ENCODE measurements at regions not wholly inside any gene's neighbourhood (a gene's known extent, or its start where the extent isn't known, plus 50 kb on each side); places are given as distances from the start of the nearest gene placed in this dataset.
"Not testable (repeated sequence)": the region's sequence is repeated elsewhere in the genome, so short reads cannot be mapped to it uniquely, and the experiment has no call there.

GRCh38 chr13:78499802-78500201, 103.5 kb downstream of the POU4F1 start:
- Mint-ChIP-seq H3K36me3 (ENCODE audit: unreplicated experiment) (no peaks in the 10 kb centered on the region), H3K4me1 (ENCODE audit: unreplicated experiment) (no peaks in the 10 kb centered on the region), H3K27ac (ENCODE audit: unreplicated experiment) (no peak overlapping the region), H3K9me3 (ENCODE audit: unreplicated experiment) (peaks cover 5% of the 10 kb centered on the region), H3K27me3 (ENCODE audit: unreplicated experiment) (no peaks in the 10 kb centered on the region), H3K4me3 (ENCODE audit: unreplicated experiment) (no peak overlapping the region)
- TF ChIP-seq CTCF (IDR thresholded peaks at IDR 0.05) = no peak
- DNase-seq (ENCODE audit: extremely low spot score, unreplicated experiment) = no peak

DNA sequence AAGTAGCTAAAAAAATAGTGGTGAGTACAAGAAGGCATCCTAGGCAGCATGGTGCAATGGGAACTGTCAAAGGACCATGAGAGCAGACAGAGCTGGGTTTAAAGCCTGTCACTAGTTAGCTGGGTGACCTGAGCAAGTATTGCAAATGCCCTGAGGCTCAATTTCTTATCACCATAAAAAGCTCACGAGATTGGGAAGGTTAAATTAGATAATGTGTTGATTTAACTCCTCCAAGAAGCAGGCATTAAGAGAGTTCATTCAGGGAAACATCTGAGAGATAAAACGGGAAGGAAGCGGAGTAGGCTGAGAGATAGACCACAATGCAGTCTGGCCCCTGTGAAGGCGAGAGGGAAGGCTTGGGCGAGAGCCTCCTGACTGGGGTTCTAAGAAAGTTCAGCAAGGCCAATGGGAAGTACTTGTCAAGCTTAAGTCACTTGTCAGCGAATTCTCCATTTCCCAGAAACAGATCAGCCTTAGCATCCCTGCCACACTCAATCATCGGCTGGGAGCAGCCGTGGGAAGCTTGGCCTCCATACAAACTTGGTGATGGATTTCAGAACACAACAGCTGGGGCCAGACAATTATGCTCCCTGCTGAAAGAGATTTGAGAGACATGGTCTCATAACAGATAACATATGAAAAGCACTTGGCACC, 105.5 kb downstream of the POU4F1 start:
- no peak for TF ChIP-seq CTCF (IDR thresholded peaks at IDR 0.05)
- peaks cover 5% of the 10 kb centered on the region for H3K9me3 Mint-ChIP-seq (ENCODE audit: unreplicated experiment)
- no peaks in the 10 kb centered on the region for H3K27me3 Mint-ChIP-seq (ENCODE audit: unreplicated experiment)
- no peaks in the 10 kb centered on the region for H3K4me1 Mint-ChIP-seq (ENCODE audit: unreplicated experiment)
- no peak overlapping the region for H3K4me3 Mint-ChIP-seq (ENCODE audit: unreplicated experiment)
- H3K36me3 Mint-ChIP-seq (ENCODE audit: unreplicated experiment) = no peaks in the 10 kb centered on the region
- H3K27ac Mint-ChIP-seq (ENCODE audit: unreplicated experiment) = no peak overlapping the region
- no peak for DNase-seq (ENCODE audit: extremely low spot score, unreplicated experiment)

DNA sequence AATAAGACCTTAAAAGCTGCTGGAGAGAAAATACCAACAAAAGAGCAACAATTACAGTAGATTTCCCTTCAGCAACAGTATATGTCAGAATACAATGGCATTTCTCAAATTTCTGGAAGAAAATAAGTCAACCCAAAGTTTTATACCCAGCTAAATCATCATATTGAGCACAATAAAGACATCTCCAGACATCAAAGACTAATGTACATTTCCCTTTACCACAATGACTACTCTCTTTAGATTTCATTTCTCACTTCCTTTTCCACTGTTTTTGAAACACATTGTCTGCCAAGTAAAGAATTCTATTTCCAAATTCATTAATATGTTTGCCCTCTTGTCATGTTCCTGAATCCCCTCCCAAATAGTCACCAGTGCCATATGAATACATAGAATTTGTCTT, 111.4 kb downstream of the POU4F1 start:
- no peaks in the 10 kb centered on the region for H3K36me3 Mint-ChIP-seq (ENCODE audit: unreplicated experiment)
- no peak overlapping the region for H3K4me3 Mint-ChIP-seq (ENCODE audit: unreplicated experiment)
- H3K27me3 Mint-ChIP-seq (ENCODE audit: unreplicated experiment) = no peaks in the 10 kb centered on the region
- DNase-seq (ENCODE audit: extremely low spot score, unreplicated experiment) = no peak
- H3K9me3 Mint-ChIP-seq (ENCODE audit: unreplicated experiment) = peaks cover 12% of the 10 kb centered on the region
- no peak for TF ChIP-seq CTCF (IDR thresholded peaks at IDR 0.05)
- H3K27ac Mint-ChIP-seq (ENCODE audit: unreplicated experiment) = no peak overlapping the region
- H3K4me1 Mint-ChIP-seq (ENCODE audit: unreplicated experiment) = no peaks in the 10 kb centered on the region

- not testable (repeated sequence) for H3K4me1 Mint-ChIP-seq (ENCODE audit: unreplicated experiment); H3K27me3 Mint-ChIP-seq (ENCODE audit: unreplicated experiment); H3K4me3 Mint-ChIP-seq (ENCODE audit: unreplicated experiment); H3K27ac Mint-ChIP-seq (ENCODE audit: unreplicated experiment); DNase-seq (ENCODE audit: extremely low spot score, unreplicated experiment); H3K36me3 Mint-ChIP-seq (ENCODE audit: unreplicated experiment)
- peaks cover 12% of the 10 kb centered on the region for H3K9me3 Mint-ChIP-seq (ENCODE audit: unreplicated experiment)
Measured at GRCh38 chr13:78490225-78490624, 113.1 kb downstream of the POU4F1 start.

GRCh38 chr13:78487707-78488106, 115.6 kb downstream of the POU4F1 start:
- peaks cover 2% of the 10 kb centered on the region for H3K27me3 Mint-ChIP-seq (ENCODE audit: unreplicated experiment)

More at GRCh38 chr13:78487707-78488106, 115.6 kb downstream of the POU4F1 start:
- DNase-seq (ENCODE audit: extremely low spot score, unreplicated experiment) = no peak
- TF ChIP-seq CTCF (IDR thresholded peaks at IDR 0.05) = no peak
- Mint-ChIP-seq H3K27ac (ENCODE audit: unreplicated experiment) (no peak overlapping the region), H3K4me3 (ENCODE audit: unreplicated experiment) (no peak overlapping the region), H3K9me3 (ENCODE audit: unreplicated experiment) (peaks cover 10% of the 10 kb centered on the region), H3K36me3 (ENCODE audit: unreplicated experiment) (no peaks in the 10 kb centered on the region), H3K4me1 (ENCODE audit: unreplicated experiment) (no peaks in the 10 kb centered on the region)
